ENCODE measurements at regions not wholly inside any gene's neighbourhood (a gene's known extent, or its start where the extent isn't known, plus 50 kb on each side); places are given as distances from the start of the nearest gene placed in this dataset.

GRCh38 chr4:29058531-29058930 lies 1661.6 kb upstream of the PCDH7 start:
- TF ChIP-seq CTCF (IDR thresholded peaks at IDR 0.05): no peak
- no peak for TF ChIP-seq POLR2A (IDR thresholded peaks at IDR 0.05)

All from lower leg skin (tissue), 3 donors.